Upper lobe of left lung (tissue), 4 donors: ENCODE measurements at regions not wholly inside any gene's neighbourhood (a gene's known extent, or its start where the extent isn't known, plus 50 kb on each side); places are given as distances from the start of the nearest gene placed in this dataset.

Source experiments
- POLR2A ChIP-seq, 4 donors: fragments of 450-650 bp; IDR thresholded peaks; one replicate each; pipeline ENCODE4 v1.5.1; 2016 to 2017; ENCODE audit warnings: antibody characterized with exemption in 4 of 4, mild to moderate bottlenecking in 2 of 4
- POLR2AphosphoS5 ChIP-seq, 2 donors: sonication (generic); formaldehyde crosslinking; IDR thresholded peaks; one replicate each; pipeline ENCODE4 v1.5.1; 2017; ENCODE audit warnings: antibody characterized with exemption in 2 of 2
- TF ChIP-seq, protein P1 (sequence below), 6 experiments: fragments of 450-650 bp in 4 of 6; fragments of 200-600 bp in 2 of 6; sonication (generic) in 2 of 6; IDR thresholded peaks; one replicate each; pipeline ENCODE4 v1.5.1; 2016 to 2019; ENCODE audit warnings: antibody characterized with exemption in 6 of 6

DNA sequence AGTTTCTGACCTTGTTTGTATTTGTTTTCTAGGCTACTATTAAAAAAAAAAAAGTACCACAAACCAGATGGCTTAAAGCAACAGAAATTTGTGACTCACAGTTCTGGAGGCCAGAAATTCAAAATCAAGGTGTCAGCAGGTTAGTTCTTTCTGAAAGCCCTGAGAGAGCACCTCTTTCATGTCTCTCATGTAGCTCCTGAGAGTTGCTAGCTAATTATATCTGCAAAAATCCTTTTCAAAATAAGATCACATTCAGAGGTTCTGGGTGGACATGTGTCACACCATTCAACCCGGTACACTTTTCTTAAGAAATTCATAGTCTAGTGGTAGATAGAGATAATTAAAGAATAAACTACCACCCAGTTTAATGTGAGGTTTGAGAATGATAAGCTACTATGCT is 888.6 kb downstream of the GRID1 start:
- TF ChIP-seq, protein P1, sequence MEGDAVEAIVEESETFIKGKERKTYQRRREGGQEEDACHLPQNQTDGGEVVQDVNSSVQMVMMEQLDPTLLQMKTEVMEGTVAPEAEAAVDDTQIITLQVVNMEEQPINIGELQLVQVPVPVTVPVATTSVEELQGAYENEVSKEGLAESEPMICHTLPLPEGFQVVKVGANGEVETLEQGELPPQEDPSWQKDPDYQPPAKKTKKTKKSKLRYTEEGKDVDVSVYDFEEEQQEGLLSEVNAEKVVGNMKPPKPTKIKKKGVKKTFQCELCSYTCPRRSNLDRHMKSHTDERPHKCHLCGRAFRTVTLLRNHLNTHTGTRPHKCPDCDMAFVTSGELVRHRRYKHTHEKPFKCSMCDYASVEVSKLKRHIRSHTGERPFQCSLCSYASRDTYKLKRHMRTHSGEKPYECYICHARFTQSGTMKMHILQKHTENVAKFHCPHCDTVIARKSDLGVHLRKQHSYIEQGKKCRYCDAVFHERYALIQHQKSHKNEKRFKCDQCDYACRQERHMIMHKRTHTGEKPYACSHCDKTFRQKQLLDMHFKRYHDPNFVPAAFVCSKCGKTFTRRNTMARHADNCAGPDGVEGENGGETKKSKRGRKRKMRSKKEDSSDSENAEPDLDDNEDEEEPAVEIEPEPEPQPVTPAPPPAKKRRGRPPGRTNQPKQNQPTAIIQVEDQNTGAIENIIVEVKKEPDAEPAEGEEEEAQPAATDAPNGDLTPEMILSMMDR (IDR thresholded peaks at IDR 0.05), result no peak
- no peak for TF ChIP-seq POLR2A (IDR thresholded peaks at IDR 0.05)
- TF ChIP-seq POLR2AphosphoS5 (IDR thresholded peaks at IDR 0.05), result no peak
